Mucosa of rectum (tissue), 2 donors: ENCODE measurements at regions not wholly inside any gene's neighbourhood (a gene's known extent, or its start where the extent isn't known, plus 50 kb on each side); places are given as distances from the start of the nearest gene placed in this dataset.
A peak's percentile ranks its signal among the peaks of the same experiment; 100 is the strongest.

Experiments used
- H3K27ac ChIP-seq, 2 donors: one replicate each; pipeline ENCODE4 v1.7.0; 2013; ENCODE audit warnings: inconsistent platforms in 2 of 2, low read depth in 2 of 2, low read length in 2 of 2
- H3K27me3 ChIP-seq, 2 donors: one replicate each; pipeline ENCODE4 v1.7.0; 2013; ENCODE audit warnings: low read length in 2 of 2; ENCODE audit not compliant: control insufficient read depth in 2 of 2, insufficient read depth in 2 of 2
- H3K36me3 ChIP-seq, 2 donors: one replicate each; pipeline ENCODE4 v1.7.0; 2013; ENCODE audit warnings: low read length in 2 of 2; ENCODE audit not compliant: control insufficient read depth in 2 of 2, insufficient read depth in 2 of 2
- H3K4me1 ChIP-seq, 2 donors: one replicate each; pipeline ENCODE4 v1.7.0; 2013; ENCODE audit warnings: low read length in 2 of 2, mild to moderate bottlenecking in 1 of 2; ENCODE audit not compliant: control insufficient read depth in 2 of 2, insufficient read depth in 2 of 2
- H3K4me3 ChIP-seq, 2 donors: one replicate each; pipeline ENCODE4 v1.7.0; 2013; ENCODE audit warnings: low read length in 2 of 2
- H3K9ac ChIP-seq, 2 donors: one replicate each; pipeline ENCODE4 v1.7.0; 2013; ENCODE audit warnings: low read length in 2 of 2, low read depth in 1 of 2, mild to moderate bottlenecking in 1 of 2
- H3K9me3 ChIP-seq, 2 donors: one replicate each; pipeline ENCODE4 v1.7.0; 2013; ENCODE audit warnings: low read length in 2 of 2; ENCODE audit not compliant: control insufficient read depth in 2 of 2
- donor health status: healthy.
- donor health status: Normal muscosa, but diverticular disease.

DNA sequence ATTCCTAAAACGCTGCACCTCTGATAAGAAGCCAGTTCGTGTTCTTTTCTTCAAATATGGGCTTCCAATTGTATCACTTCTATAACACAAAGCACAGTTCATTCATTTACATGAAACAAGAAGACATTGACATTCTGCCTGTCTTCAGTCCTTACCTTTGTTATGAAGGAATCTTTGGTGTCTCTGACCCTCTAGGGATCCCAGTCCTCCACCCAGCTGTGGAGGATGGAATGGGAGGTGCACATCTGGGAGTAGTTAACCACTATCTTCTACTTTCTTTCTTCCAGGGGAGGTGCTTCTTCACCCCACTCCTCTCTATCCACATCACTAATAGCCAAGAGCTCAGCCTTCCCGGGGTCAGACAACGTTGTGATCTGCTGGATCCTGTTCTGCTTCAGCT, 233.4 kb downstream of the CDC5L start:
- H3K9ac ChIP-seq: no peak overlapping the region
- H3K9me3 ChIP-seq: no peaks in the 10 kb centered on the region
- H3K4me3 ChIP-seq: no peak overlapping the region
- H3K27ac ChIP-seq: no peak overlapping the region
- H3K4me1 ChIP-seq: no peaks in the 10 kb centered on the region
- H3K36me3 ChIP-seq: no peaks in the 10 kb centered on the region
- no peaks in the 10 kb centered on the region for H3K27me3 ChIP-seq

- no peak overlapping the region for H3K9ac ChIP-seq
- H3K27me3 ChIP-seq: no peaks in the 10 kb centered on the region
- no peak overlapping the region for H3K27ac ChIP-seq
- no peak overlapping the region for H3K4me3 ChIP-seq
- H3K36me3 ChIP-seq: no peaks in the 10 kb centered on the region
- no peaks in the 10 kb centered on the region for H3K9me3 ChIP-seq
- H3K4me1 ChIP-seq: peaks cover 5 to 8% of the 10 kb centered on the region in 2 donors
Measured at GRCh38 chr6:44621846-44622245, 234.3 kb downstream of the CDC5L start.

DNA sequence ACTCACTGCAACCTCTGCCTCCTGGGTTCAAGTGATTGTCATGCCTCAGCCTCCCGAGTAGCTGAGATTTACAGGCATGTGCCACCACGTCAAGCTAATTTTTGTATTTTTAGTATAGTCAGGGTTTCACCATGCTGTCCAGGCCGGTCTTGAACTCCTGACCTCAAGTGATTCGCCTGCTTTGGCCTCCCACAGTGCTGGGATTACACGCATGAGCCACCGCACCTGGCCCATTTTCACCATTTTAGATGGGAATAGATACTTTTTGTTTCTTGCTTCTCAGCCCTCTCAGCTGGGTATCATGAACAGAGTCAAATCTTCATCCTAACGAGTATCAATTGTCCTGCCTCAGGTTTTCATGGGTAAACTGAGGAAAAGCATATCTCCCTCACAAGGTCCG, 235.0 kb downstream of the CDC5L start:
- Histone ChIP-seq H3K4me1 (peaks cover 10 to 14% of the 10 kb centered on the region in 2 donors), H3K9ac (no peak overlapping the region), H3K4me3 (no peak overlapping the region), H3K36me3 (no peaks in the 10 kb centered on the region), H3K27ac (no peak overlapping the region), H3K9me3 (no peaks in the 10 kb centered on the region), H3K27me3 (no peaks in the 10 kb centered on the region)

- Histone ChIP-seq H3K27me3 (no peaks in the 10 kb centered on the region), H3K27ac (no peak overlapping the region), H3K9ac (no peak overlapping the region), H3K4me1 (peaks cover 10 to 16% of the 10 kb centered on the region in 2 donors), H3K36me3 (no peaks in the 10 kb centered on the region), H3K4me3 (no peak overlapping the region), H3K9me3 (no peaks in the 10 kb centered on the region)
Measured at GRCh38 chr6:44622956-44623355, 235.4 kb downstream of the CDC5L start.

DNA sequence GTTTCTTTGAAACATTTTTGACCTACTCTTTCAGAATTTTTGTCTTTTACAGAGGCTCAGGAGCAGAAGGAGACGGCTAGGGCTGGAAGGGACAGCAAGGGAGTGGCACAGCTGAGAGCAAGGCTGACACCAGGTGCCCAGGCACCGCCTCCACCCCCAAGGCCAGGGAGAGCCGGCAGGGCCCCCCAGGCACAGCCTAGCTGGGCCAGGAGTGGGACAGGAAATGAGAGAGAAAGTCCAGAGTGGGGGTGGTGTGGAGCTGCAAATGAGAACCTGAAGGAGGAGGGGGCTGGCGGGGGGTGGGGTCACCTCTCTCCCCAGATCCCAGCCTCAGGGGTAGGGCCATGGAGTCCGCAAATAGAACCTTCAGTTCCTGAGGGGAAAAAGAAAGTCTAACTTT, 236.7 kb downstream of the CDC5L start:
- Histone ChIP-seq H3K9ac (no peak overlapping the region), H3K9me3 (no peaks in the 10 kb centered on the region), H3K4me3 (no peak overlapping the region), H3K27ac (no peak overlapping the region), H3K4me1 (peaks cover 10 to 16% of the 10 kb centered on the region in 2 donors), H3K36me3 (no peaks in the 10 kb centered on the region), H3K27me3 (no peaks in the 10 kb centered on the region)

DNA sequence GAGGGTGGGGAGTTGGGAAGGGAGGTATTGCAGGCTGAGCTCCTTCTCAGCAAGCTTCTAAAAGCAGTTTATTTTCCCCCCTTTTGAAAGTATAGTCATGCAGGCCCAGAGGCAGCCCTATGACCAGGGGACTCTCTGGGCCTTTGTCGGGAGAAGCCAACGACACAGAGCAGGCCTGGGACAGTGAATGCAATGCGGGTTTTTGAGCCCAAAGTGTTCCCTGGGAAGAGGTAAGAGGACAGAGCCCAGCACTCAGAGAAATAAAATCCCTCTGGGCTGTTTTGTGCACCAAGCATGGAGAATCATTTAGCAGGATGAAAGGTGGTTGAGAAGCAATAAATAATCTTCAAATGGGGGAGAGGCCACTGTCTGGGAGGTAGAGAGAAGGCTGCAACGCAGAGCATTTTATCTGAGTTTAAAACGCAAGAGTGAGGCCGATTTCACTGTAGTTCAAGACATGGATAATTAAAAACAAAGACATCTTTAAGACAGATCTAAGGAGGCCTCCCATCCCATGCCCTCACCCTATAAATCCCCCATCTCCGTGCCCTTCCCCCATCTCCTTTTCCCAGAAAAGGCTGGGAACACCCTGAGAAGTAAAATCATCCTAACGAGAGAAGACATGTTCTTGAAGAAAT, 237.5 kb downstream of the CDC5L start:
- Histone ChIP-seq H3K27ac (no peak overlapping the region), H3K9ac (no peak overlapping the region), H3K9me3 (no peaks in the 10 kb centered on the region), H3K4me3 (no peak overlapping the region), H3K4me1 (peaks cover 10 to 16% of the 10 kb centered on the region in 2 donors), H3K36me3 (no peaks in the 10 kb centered on the region), H3K27me3 (no peaks in the 10 kb centered on the region)

GRCh38 chr6:44625996-44626395, 238.5 kb downstream of the CDC5L start:
- no peaks in the 10 kb centered on the region for H3K27me3 ChIP-seq
- no peak overlapping the region for H3K9ac ChIP-seq
- H3K4me1 ChIP-seq: peaks cover 10 to 16% of the 10 kb centered on the region in 2 donors

DNA sequence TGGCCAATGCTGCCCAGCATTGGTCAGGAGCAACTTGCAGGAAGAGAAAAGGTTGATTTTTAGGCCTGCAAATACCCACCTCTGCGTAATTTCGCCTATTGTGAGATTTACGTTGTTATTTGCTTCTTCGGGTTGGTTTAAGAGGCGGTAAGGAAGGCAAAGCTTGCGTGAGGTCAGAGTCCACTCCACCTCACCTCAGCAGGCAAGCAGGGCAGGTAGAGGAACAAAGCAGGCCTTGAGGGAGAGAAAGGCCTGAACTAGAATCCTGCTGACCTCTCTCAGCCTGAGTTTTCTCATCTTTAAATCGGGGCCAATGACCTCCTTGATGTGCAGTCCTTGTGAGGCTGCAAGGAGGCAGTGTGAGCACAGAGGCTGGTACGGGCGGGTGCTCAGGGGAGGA, 239.1 kb downstream of the CDC5L start:
- Histone ChIP-seq H3K9ac (no peak overlapping the region), H3K27me3 (no peaks in the 10 kb centered on the region)

More at GRCh38 chr6:44625996-44626395, 238.5 kb downstream of the CDC5L start:
- Histone ChIP-seq H3K9me3 (no peaks in the 10 kb centered on the region), H3K27ac (no peak overlapping the region), H3K4me3 (no peak overlapping the region), H3K36me3 (no peaks in the 10 kb centered on the region)

DNA sequence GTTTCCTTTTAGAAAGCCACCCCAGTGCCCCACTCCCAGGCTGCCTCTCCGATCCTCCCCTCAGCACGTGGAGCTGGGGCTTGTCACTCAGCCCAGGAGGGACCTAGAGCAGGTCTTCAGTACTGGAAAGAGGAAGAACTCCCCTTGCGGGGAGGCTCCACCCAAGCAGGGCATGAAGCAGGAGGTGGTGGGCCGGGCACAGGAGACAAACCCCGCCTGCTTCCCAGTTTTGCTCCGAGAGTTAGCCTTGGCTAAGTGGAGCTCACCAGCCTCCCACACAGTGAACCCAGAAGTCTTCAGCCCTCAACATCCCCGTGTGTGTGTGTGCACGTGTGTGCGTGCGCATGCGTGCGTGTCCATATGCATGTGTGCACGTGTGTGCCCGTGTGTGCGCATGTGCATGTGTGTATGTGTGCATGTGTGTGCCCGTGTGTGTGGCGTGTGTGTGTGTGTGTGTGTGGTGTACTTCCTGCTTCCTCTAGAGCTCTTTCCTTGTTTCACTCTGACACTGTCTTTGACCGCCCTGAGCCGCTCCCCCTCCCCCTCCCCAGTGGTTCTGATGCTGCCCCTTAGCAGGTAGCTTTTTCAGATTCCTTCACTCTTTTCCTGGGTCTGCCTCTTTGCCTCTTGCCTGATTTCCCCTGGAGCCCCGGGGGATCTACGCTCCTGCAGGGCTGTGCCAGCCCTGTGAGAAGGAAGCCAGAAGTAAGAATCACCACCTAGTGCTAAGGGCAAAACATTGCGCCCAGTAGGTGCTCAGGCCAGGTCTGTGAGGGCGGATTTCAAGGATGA, 239.8 kb downstream of the CDC5L start:
- Histone ChIP-seq H3K27me3 (no peaks in the 10 kb centered on the region), H3K4me1 (peaks cover 10 to 16% of the 10 kb centered on the region in 2 donors), H3K4me3 (no peak overlapping the region), H3K9ac (no peak overlapping the region), H3K27ac (peak overlapping the region in 1 of 2 donors; percentile 0), H3K36me3 (no peaks in the 10 kb centered on the region), H3K9me3 (no peaks in the 10 kb centered on the region)

More for the DNA sequence above, 239.1 kb downstream of the CDC5L start:
- peak overlapping the region in 1 of 2 donors; percentile 0 for H3K27ac ChIP-seq
- no peaks in the 10 kb centered on the region for H3K9me3 ChIP-seq
- H3K36me3 ChIP-seq: no peaks in the 10 kb centered on the region
- H3K4me3 ChIP-seq: no peak overlapping the region
- peaks cover 10 to 16% of the 10 kb centered on the region in 2 donors for H3K4me1 ChIP-seq

DNA sequence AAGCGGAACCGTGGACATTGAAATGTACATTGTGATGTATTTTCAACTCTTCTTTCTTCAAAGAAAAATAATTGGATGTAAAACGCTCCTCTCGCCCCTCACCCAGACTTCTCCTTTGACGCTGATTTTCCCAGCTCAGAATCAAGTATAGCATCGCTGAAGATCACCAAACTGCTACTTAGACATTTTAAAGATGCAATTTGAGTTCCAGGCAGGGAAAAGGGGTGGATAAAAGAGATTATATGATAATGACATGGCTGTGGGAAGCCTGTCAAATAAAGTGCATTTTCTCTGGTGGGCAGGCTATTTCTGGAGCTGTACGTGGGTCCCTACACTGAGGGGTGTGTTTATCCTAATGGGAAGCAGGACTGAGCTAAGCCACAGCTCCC, 240.4 kb downstream of the CDC5L start:
- Histone ChIP-seq H3K27me3 (no peaks in the 10 kb centered on the region), H3K36me3 (no peaks in the 10 kb centered on the region), H3K9ac (no peak overlapping the region), H3K4me3 (no peak overlapping the region), H3K27ac (no peak overlapping the region), H3K9me3 (no peaks in the 10 kb centered on the region), H3K4me1 (peaks cover 10 to 16% of the 10 kb centered on the region in 2 donors)
